SK-N-SH treated with all-trans-retinoic acid at 6 μM for 48 hours (cell line): ENCODE measurements at regions not wholly inside any gene's neighbourhood (a gene's known extent, or its start where the extent isn't known, plus 50 kb on each side); places are given as distances from the start of the nearest gene placed in this dataset.

Experiments
- ATAC-seq: fragments of 200-7000 bp; cut with Tn5 transposase; 3 replicates; pipeline ENCODE4 v1.9.1; 2020; ENCODE audit warnings: mild to moderate bottlenecking, moderate library complexity
- BACH2 ChIP-seq: fragments of 250-450 bp; sonication (Bioruptor Pico); IDR thresholded peaks from 2 replicates; pipeline ENCODE4 v1.9.0; 2021; ENCODE audit warnings: mild to moderate bottlenecking, borderline replicate concordance
- CREB5 ChIP-seq: fragments of 250-450 bp; sonication (Bioruptor Pico); IDR thresholded peaks from 2 replicates; pipeline ENCODE4 v1.5.1; 2020; ENCODE audit warnings: low read depth, mild to moderate bottlenecking, moderate library complexity
- CSDC2 ChIP-seq: fragments of 250-450 bp; sonication (Bioruptor Pico); IDR thresholded peaks from 2 replicates; pipeline ENCODE4 v1.5.0; 2020; ENCODE audit warnings: mild to moderate bottlenecking, moderate library complexity
- ESRRG ChIP-seq: fragments of 250-450 bp; sonication (Bioruptor Pico); IDR thresholded peaks from 2 replicates; pipeline ENCODE4 v1.6.1; 2021; ENCODE audit warnings: mild to moderate bottlenecking
- GLIS3 ChIP-seq: fragments of 250-450 bp; sonication (Bioruptor Pico); IDR thresholded peaks from 2 replicates; pipeline ENCODE4 v1.5.0; 2020; ENCODE audit warnings: mild to moderate bottlenecking, moderate library complexity
- ISL1 ChIP-seq: fragments of 250-450 bp; sonication (Bioruptor Pico); IDR thresholded peaks from 2 replicates; pipeline ENCODE4 v2.1.2; 2022; ENCODE audit warnings: mild to moderate bottlenecking, moderate library complexity
- OSR1 ChIP-seq: fragments of 250-450 bp; sonication (Bioruptor Pico); IDR thresholded peaks from 2 replicates; pipeline ENCODE4 v1.8.0; 2022; ENCODE audit warnings: moderate library complexity, mild to moderate bottlenecking, inconsistent platforms
- PPARA ChIP-seq: fragments of 250-450 bp; sonication (Bioruptor Pico); IDR thresholded peaks from 2 replicates; pipeline ENCODE4 v1.5.0; 2020; ENCODE audit warnings: mild to moderate bottlenecking, borderline replicate concordance
- RARB ChIP-seq: fragments of 250-450 bp; sonication (Bioruptor Pico); IDR thresholded peaks from 2 replicates; pipeline ENCODE4 v1.8.0; 2021; ENCODE audit warnings: mild to moderate bottlenecking, moderate library complexity
- SNAI2 ChIP-seq: fragments of 250-450 bp; sonication (Bioruptor Pico); IDR thresholded peaks from 2 replicates; pipeline ENCODE4 v1.5.0; 2020; ENCODE audit warnings: mild to moderate bottlenecking, moderate library complexity
- TCF4 ChIP-seq: fragments of 250-450 bp; sonication (Bioruptor Pico); IDR thresholded peaks from 2 replicates; pipeline ENCODE4 v1.8.0; 2021; ENCODE audit warnings: mild to moderate bottlenecking, moderate library complexity, borderline replicate concordance
- ZFP30 ChIP-seq: fragments of 450-650 bp; formaldehyde crosslinking; IDR thresholded peaks from 2 replicates; pipeline ENCODE4 v1.5.0; 2022; ENCODE audit warnings: mild to moderate bottlenecking, moderate library complexity
- ZNF70 ChIP-seq: fragments of 450-650 bp; formaldehyde crosslinking; IDR thresholded peaks from 2 replicates; pipeline ENCODE4 v1.5.0; 2020; ENCODE audit warnings: mild to moderate bottlenecking, moderate library complexity
- TF ChIP-seq, protein P1 (sequence below): fragments of 250-450 bp; sonication (Bioruptor Pico); IDR thresholded peaks from 2 replicates; pipeline ENCODE4 v1.5.0; 2020; ENCODE audit warnings: mild to moderate bottlenecking, moderate library complexity
- TF ChIP-seq, protein P2 (sequence below): fragments of 250-450 bp; sonication (Bioruptor Pico); IDR thresholded peaks from 2 replicates; pipeline ENCODE4 v1.8.0; 2020; ENCODE audit warnings: mild to moderate bottlenecking, moderate library complexity, borderline replicate concordance

DNA sequence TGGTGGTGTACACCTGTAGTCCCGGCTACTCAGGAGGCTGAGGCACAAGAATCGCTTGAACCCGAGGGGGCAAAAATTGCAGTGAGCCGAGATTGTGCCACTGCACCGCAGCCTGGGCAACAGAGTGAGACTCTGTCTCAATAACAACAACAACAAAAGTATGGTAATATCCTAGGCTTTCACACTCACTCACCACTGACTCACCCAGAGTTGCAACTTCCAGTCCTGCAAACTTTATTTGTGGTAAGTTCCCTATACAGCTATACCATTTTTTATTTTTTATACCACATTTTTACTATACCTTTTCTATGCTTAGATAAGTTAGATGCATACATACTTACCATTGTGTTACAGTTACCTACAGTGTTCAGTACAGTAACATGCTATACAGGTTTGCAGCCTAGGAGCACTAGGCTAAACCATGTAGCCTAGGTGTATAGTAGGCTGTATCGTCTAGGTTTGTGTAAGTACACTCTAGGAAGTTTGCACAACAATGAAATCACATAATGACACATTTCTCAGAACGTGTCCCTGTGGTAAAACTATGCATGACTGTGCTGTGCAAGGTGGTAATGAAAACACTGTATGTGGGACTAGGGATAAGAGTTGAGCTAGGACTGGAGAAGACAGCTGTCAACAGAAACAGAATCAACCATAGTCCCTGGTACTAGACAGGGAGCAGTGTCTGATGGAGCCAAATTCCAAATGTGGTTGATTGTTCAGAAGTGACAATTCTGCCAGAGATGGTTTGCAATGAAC, 109.5 kb upstream of the RAD23B start:
- TF ChIP-seq, protein P1, sequence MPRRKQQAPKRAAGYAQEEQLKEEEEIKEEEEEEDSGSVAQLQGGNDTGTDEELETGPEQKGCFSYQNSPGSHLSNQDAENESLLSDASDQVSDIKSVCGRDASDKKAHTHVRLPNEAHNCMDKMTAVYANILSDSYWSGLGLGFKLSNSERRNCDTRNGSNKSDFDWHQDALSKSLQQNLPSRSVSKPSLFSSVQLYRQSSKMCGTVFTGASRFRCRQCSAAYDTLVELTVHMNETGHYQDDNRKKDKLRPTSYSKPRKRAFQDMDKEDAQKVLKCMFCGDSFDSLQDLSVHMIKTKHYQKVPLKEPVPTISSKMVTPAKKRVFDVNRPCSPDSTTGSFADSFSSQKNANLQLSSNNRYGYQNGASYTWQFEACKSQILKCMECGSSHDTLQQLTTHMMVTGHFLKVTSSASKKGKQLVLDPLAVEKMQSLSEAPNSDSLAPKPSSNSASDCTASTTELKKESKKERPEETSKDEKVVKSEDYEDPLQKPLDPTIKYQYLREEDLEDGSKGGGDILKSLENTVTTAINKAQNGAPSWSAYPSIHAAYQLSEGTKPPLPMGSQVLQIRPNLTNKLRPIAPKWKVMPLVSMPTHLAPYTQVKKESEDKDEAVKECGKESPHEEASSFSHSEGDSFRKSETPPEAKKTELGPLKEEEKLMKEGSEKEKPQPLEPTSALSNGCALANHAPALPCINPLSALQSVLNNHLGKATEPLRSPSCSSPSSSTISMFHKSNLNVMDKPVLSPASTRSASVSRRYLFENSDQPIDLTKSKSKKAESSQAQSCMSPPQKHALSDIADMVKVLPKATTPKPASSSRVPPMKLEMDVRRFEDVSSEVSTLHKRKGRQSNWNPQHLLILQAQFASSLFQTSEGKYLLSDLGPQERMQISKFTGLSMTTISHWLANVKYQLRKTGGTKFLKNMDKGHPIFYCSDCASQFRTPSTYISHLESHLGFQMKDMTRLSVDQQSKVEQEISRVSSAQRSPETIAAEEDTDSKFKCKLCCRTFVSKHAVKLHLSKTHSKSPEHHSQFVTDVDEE (CRISPR knock-in tag) = no peak
- TF ChIP-seq, protein P2, sequence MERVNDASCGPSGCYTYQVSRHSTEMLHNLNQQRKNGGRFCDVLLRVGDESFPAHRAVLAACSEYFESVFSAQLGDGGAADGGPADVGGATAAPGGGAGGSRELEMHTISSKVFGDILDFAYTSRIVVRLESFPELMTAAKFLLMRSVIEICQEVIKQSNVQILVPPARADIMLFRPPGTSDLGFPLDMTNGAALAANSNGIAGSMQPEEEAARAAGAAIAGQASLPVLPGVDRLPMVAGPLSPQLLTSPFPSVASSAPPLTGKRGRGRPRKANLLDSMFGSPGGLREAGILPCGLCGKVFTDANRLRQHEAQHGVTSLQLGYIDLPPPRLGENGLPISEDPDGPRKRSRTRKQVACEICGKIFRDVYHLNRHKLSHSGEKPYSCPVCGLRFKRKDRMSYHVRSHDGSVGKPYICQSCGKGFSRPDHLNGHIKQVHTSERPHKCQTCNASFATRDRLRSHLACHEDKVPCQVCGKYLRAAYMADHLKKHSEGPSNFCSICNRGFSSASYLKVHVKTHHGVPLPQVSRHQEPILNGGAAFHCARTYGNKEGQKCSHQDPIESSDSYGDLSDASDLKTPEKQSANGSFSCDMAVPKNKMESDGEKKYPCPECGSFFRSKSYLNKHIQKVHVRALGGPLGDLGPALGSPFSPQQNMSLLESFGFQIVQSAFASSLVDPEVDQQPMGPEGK (CRISPR knock-in tag) = no peak
- TF ChIP-seq ZNF70 (CRISPR knock-in tag) = no peak
- TF ChIP-seq SNAI2 = no peak
- no peak for TF ChIP-seq OSR1
- no peak for TF ChIP-seq CSDC2
- no peak for TF ChIP-seq RARB (CRISPR knock-in tag)
- no peak for TF ChIP-seq ZFP30 (CRISPR knock-in tag)
- TF ChIP-seq BACH2 = no peak
- TF ChIP-seq GLIS3 (CRISPR knock-in tag) = no peak
- no peak for TF ChIP-seq TCF4

GRCh38 chr9:107174441-107174840, 108.6 kb upstream of the RAD23B start:
- TF ChIP-seq SNAI2 (no peak), RARB (CRISPR knock-in tag) (no peak), ESRRG (CRISPR knock-in tag) (no peak)
- TF ChIP-seq, protein P1 (CRISPR knock-in tag) = no peak
- ATAC-seq = no peak; the same call in 2 of the 3 replicates

More for the DNA sequence above, 109.5 kb upstream of the RAD23B start:
- ATAC-seq = no peak

DNA sequence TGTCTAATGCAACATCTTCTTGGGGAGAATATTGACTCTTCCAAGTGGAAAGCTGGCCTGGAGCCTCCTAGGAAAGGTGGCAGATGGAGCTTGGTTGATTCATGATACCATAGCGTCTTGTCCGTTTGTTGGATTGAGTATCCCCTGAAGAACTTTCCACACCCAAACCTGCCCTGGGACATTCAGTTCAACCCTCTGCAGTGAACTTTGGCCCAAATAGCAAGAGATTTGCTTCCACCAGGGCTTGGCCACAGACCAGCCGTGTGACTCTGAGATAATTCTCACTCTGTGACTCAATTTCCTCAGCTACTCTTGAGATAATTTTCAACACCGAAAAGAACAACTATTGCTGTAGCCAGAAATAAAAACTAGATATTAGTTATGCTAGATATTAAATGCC, 108.0 kb upstream of the RAD23B start:
- ATAC-seq = no peak
- TF ChIP-seq ISL1 = no peak
- no peak for TF ChIP-seq CREB5
- no peak for TF ChIP-seq CSDC2
- TF ChIP-seq ZFP30 (CRISPR knock-in tag) = no peak
- TF ChIP-seq GLIS3 (CRISPR knock-in tag) = no peak
- TF ChIP-seq, protein P1 (CRISPR knock-in tag) = no peak
- no peak for TF ChIP-seq PPARA (CRISPR knock-in tag)
- TF ChIP-seq, all 23 proteins: peak for 0
